ENCODE measurements at regions not wholly inside any gene's neighbourhood (a gene's known extent, or its start where the extent isn't known, plus 50 kb on each side); places are given as distances from the start of the nearest gene placed in this dataset.
"Not testable (repeated sequence)": the region's sequence is repeated elsewhere in the genome, so short reads cannot be mapped to it uniquely, and the experiment has no call there.

GRCh38 chr6:80485494-80485893 is 379.0 kb downstream of the BCKDHB start:
- TF ChIP-seq, protein P1, sequence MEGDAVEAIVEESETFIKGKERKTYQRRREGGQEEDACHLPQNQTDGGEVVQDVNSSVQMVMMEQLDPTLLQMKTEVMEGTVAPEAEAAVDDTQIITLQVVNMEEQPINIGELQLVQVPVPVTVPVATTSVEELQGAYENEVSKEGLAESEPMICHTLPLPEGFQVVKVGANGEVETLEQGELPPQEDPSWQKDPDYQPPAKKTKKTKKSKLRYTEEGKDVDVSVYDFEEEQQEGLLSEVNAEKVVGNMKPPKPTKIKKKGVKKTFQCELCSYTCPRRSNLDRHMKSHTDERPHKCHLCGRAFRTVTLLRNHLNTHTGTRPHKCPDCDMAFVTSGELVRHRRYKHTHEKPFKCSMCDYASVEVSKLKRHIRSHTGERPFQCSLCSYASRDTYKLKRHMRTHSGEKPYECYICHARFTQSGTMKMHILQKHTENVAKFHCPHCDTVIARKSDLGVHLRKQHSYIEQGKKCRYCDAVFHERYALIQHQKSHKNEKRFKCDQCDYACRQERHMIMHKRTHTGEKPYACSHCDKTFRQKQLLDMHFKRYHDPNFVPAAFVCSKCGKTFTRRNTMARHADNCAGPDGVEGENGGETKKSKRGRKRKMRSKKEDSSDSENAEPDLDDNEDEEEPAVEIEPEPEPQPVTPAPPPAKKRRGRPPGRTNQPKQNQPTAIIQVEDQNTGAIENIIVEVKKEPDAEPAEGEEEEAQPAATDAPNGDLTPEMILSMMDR (IDR thresholded peaks at IDR 0.05): not testable (repeated sequence)
- TF ChIP-seq POLR2AphosphoS5 (IDR thresholded peaks at IDR 0.05): not testable (repeated sequence)

Data from stomach (tissue), 4 donors.